CD14-positive monocyte (primary cell): ENCODE measurements at regions not wholly inside any gene's neighbourhood (a gene's known extent, or its start where the extent isn't known, plus 50 kb on each side); places are given as distances from the start of the nearest gene placed in this dataset.

Experiments
- DNase-seq, 3 donors: peaks; one replicate each; pipeline ENCODE4 v3.0.0-alpha.2; 2011 to 2022
- H2AFZ ChIP-seq: 2 replicates; pipeline ENCODE4 v1.6.0; 2012; ENCODE audit warnings: mild to moderate bottlenecking, low read depth, low read length, inconsistent platforms; ENCODE audit not compliant: insufficient read depth, poor library complexity, severe bottlenecking
- H3K27ac ChIP-seq, 2 donors: 1 replicate in 1 of 2; 2 replicates in 1 of 2; pipeline ENCODE4 v1.5.1; 2012 to 2013; ENCODE audit warnings: low read length in 2 of 2, control low read depth in 1 of 2, inconsistent platforms in 1 of 2, low read depth in 1 of 2, mild to moderate bottlenecking in 1 of 2
- H3K27me3 ChIP-seq, 2 donors: one replicate each; pipeline versions ENCODE4 v1.6.0 to v1.6.1; 2011 to 2013; ENCODE audit warnings: low read length in 2 of 2; ENCODE audit not compliant: control insufficient read depth in 2 of 2, insufficient read depth in 2 of 2
- H3K36me3 ChIP-seq, 2 donors: replicated peaks in 1 of 2; 1 replicate in 1 of 2; 2 replicates in 1 of 2; pipeline versions ENCODE4 v1.5.1 to v1.6.1; 2012 to 2013; ENCODE audit warnings: low read length in 2 of 2, control low read depth in 1 of 2, inconsistent platforms in 1 of 2, mild to moderate bottlenecking in 1 of 2; ENCODE audit not compliant: insufficient read depth in 2 of 2, control insufficient read depth in 1 of 2
- H3K4me1 ChIP-seq, 2 donors: 1 replicate in 1 of 2; 2 replicates in 1 of 2; pipeline versions ENCODE4 v1.5.1 to v1.6.1; 2012 to 2013; ENCODE audit warnings: low read length in 2 of 2, control low read depth in 1 of 2, inconsistent platforms in 1 of 2, mild to moderate bottlenecking in 1 of 2, moderate library complexity in 1 of 2; ENCODE audit not compliant: insufficient read depth in 2 of 2, control insufficient read depth in 1 of 2
- H3K4me2 ChIP-seq: replicated peaks from 2 replicates; pipeline ENCODE3; 2012; ENCODE audit warnings: low read length, moderate library complexity, mild to moderate bottlenecking; ENCODE audit not compliant: poor library complexity, severe bottlenecking; ENCODE audit errors: extremely low read depth
- H3K4me3 ChIP-seq, 3 experiments: fragments of 200-600 bp in 1 of 3; sonication (generic) in 1 of 3; replicated peaks in 1 of 3; 1 replicate in 2 of 3; 2 replicates in 1 of 3; pipeline ENCODE4 v1.5.1; 2011 to 2013; ENCODE audit warnings: low read length in 3 of 3, mild to moderate bottlenecking in 3 of 3, control low read depth in 2 of 3, low read depth in 2 of 3, inconsistent platforms in 1 of 3, moderate library complexity in 1 of 3
- H3K79me2 ChIP-seq: 2 replicates; pipeline ENCODE4 v1.6.0; 2012; ENCODE audit warnings: mild to moderate bottlenecking, control low read depth, inconsistent platforms, low read length, moderate library complexity; ENCODE audit not compliant: insufficient read depth
- H3K9ac ChIP-seq: 2 replicates; pipeline ENCODE4 v1.6.0; 2017; ENCODE audit warnings: low read length, mild to moderate bottlenecking; ENCODE audit not compliant: insufficient read depth, poor library complexity, severe bottlenecking
- H3K9me3 ChIP-seq, 2 donors: replicated peaks in 1 of 2; 1 replicate in 1 of 2; 2 replicates in 1 of 2; pipeline versions ENCODE4 v1.5.1 to v1.6.1; 2012 to 2013; ENCODE audit warnings: low read length in 2 of 2, control low read depth in 1 of 2; ENCODE audit not compliant: control insufficient read depth in 1 of 2, insufficient read depth in 1 of 2
- H4K20me1 ChIP-seq: 2 replicates; pipeline ENCODE4 v1.6.0; 2012; ENCODE audit warnings: mild to moderate bottlenecking, low read length, control low read depth, moderate library complexity; ENCODE audit not compliant: insufficient read depth
- H3K27ac Mint-ChIP-seq, 7 donors: one replicate each; pipeline ENCODE4 v1.8.0; 2020; ENCODE audit warnings: mild to moderate bottlenecking in 7 of 7, mixed read lengths in 7 of 7, moderate library complexity in 6 of 7, inconsistent platforms in 2 of 7
- H3K27me3 Mint-ChIP-seq, 3 donors: one replicate each; pipeline ENCODE4 v1.8.0; 2021 to 2022; ENCODE audit warnings: low read depth in 3 of 3, mild to moderate bottlenecking in 3 of 3, mixed read lengths in 3 of 3, moderate library complexity in 3 of 3, inconsistent platforms in 1 of 3
- H3K36me3 Mint-ChIP-seq, 2 donors: one replicate each; pipeline ENCODE4 v1.8.0; 2020; ENCODE audit warnings: mixed read lengths in 2 of 2, inconsistent platforms in 1 of 2, mild to moderate bottlenecking in 1 of 2
- H3K4me1 Mint-ChIP-seq: one replicate; pipeline ENCODE4 v1.8.0; 2020; ENCODE audit warnings: mild to moderate bottlenecking, mixed read lengths
- H3K4me3 Mint-ChIP-seq, 2 donors: one replicate each; pipeline ENCODE4 v1.8.0; 2020; ENCODE audit warnings: mild to moderate bottlenecking in 2 of 2, mixed read lengths in 2 of 2, moderate library complexity in 1 of 2
- H3K9me3 Mint-ChIP-seq, 7 donors: one replicate each; pipeline ENCODE4 v1.8.0; 2020 to 2022; ENCODE audit warnings: mixed read lengths in 7 of 7, mild to moderate bottlenecking in 6 of 7, moderate library complexity in 6 of 7, inconsistent platforms in 2 of 7
- WGBS: methylation state at CpG from one replicate; pipeline ENCODE4 v1.1.5; 2013; ENCODE audit warnings: missing lambda C conversion rate; ENCODE audit not compliant: insufficient coverage; 5-methylcytosine and 5-hydroxymethylcytosine counted together
- intact Hi-C, 2 donors: fragments of 100-400 bp; cut with micrococcal nuclease; formaldehyde crosslinking; loops; one replicate each; pipeline versions ENCODE4 v1.15.0 to v1.15.1; 2023
- TF ChIP-seq, protein P1 (sequence below): fragments of 200-600 bp; IDR thresholded peaks from one replicate; pipeline ENCODE4 v1.8.0; 2022; ENCODE audit warnings: antibody characterized with exemption, mild to moderate bottlenecking

DNA sequence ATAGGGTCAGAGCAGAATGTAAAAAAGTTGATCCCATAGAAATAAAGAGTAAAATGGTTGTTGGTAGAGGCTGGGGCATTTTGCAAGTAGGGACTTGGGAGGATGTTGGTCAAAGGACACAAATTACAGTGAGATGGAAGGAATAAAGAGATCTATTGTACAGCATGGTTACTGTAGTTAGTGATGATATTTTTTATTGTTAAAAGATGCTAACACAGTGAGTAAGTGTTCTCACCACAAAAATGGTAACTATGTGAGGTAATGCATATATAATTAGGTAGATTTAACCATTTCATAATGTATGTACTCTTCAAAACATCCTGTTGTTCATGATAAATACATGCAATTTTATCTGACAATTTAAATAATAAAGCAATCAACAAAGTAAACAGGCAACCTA is 280.7 kb upstream of the MAGI2 start:
- H3K9me3 Mint-ChIP-seq: peaks cover 3 to 22% (median 9%) of the 10 kb centered on the region in 7 donors
- Histone ChIP-seq H2AFZ (no peak overlapping the region), H3K4me2 (no peak overlapping the region), H3K4me1 (no peaks in the 10 kb centered on the region), H3K27me3 (no peaks in the 10 kb centered on the region), H3K4me3 (no peak overlapping the region), H3K36me3 (no peaks in the 10 kb centered on the region), H3K79me2 (no peaks in the 10 kb centered on the region), H3K9ac (no peak overlapping the region), H4K20me1 (no peaks in the 10 kb centered on the region), H3K27ac (no peak overlapping the region), H3K9me3 (peaks cover 9 to 11% of the 10 kb centered on the region in 2 donors)
- no peak for DNase-seq
- no peaks in the 10 kb centered on the region for H3K4me1 Mint-ChIP-seq
- H3K4me3 Mint-ChIP-seq: no peak overlapping the region
- intact Hi-C loops: no loop called here
- H3K36me3 Mint-ChIP-seq: no peaks in the 10 kb centered on the region
- TF ChIP-seq, protein P1, sequence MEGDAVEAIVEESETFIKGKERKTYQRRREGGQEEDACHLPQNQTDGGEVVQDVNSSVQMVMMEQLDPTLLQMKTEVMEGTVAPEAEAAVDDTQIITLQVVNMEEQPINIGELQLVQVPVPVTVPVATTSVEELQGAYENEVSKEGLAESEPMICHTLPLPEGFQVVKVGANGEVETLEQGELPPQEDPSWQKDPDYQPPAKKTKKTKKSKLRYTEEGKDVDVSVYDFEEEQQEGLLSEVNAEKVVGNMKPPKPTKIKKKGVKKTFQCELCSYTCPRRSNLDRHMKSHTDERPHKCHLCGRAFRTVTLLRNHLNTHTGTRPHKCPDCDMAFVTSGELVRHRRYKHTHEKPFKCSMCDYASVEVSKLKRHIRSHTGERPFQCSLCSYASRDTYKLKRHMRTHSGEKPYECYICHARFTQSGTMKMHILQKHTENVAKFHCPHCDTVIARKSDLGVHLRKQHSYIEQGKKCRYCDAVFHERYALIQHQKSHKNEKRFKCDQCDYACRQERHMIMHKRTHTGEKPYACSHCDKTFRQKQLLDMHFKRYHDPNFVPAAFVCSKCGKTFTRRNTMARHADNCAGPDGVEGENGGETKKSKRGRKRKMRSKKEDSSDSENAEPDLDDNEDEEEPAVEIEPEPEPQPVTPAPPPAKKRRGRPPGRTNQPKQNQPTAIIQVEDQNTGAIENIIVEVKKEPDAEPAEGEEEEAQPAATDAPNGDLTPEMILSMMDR: no peak
- peaks cover 0 to 3% (median 0%) of the 10 kb centered on the region in 3 donors for H3K27me3 Mint-ChIP-seq
- no peak overlapping the region for H3K27ac Mint-ChIP-seq

DNA sequence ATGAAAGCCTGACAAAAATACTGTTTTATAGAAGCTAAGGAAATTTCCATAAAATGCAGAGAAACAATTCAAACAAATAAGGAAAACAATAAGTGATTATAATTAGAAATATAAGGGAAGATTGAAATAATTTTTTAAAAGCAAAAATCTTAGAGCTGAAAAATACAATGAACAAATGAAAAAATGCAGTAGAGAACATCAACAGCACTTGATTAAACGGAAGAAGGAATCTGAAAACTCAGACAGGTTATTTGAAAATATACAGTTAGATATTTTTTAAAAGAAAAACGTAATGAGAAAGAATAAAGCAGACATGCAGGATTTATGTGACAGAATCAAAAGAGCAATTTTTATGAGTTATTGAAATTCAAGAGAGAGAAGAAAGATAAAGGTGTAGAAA is 279.1 kb upstream of the MAGI2 start:
- intact Hi-C loops: no loop called here
- Histone ChIP-seq H2AFZ (no peak overlapping the region), H3K4me2 (no peak overlapping the region), H3K36me3 (no peaks in the 10 kb centered on the region), H3K4me3 (no peak overlapping the region), H3K27ac (no peak overlapping the region), H3K4me1 (no peaks in the 10 kb centered on the region), H3K9ac (no peak overlapping the region), H4K20me1 (no peaks in the 10 kb centered on the region), H3K9me3 (peaks cover 9 to 11% of the 10 kb centered on the region in 2 donors), H3K27me3 (no peaks in the 10 kb centered on the region), H3K79me2 (no peaks in the 10 kb centered on the region)
- Mint-ChIP-seq H3K27ac (no peak overlapping the region), H3K4me3 (no peak overlapping the region), H3K36me3 (no peaks in the 10 kb centered on the region), H3K4me1 (no peaks in the 10 kb centered on the region), H3K27me3 (peaks cover 0 to 3% (median 0%) of the 10 kb centered on the region in 3 donors), H3K9me3 (peaks cover 3 to 22% (median 9%) of the 10 kb centered on the region in 7 donors)
- no CpG with 5 or more reads among the region's 2 CpGs for WGBS
- TF ChIP-seq, protein P1: no peak
- no peak for DNase-seq
